Mesenchymal stem cell (in vitro differentiated cells and primary cell): ENCODE measurements at regions not wholly inside any gene's neighbourhood (a gene's known extent, or its start where the extent isn't known, plus 50 kb on each side); places are given as distances from the start of the nearest gene placed in this dataset.

Experiments
- DNase-seq: peaks from one replicate; pipeline ENCODE4 v3.0.0-alpha.2; 2013
- H2AFZ ChIP-seq: one replicate; pipeline ENCODE4 v1.6.1; 2013; ENCODE audit warnings: low read depth, mild to moderate bottlenecking, control low read depth, inconsistent platforms, low read length, moderate library complexity
- H2AK5ac ChIP-seq: 2 replicates; pipeline ENCODE4 v1.6.1; 2013; ENCODE audit warnings: low read length, moderate library complexity, mild to moderate bottlenecking, inconsistent platforms; ENCODE audit not compliant: severe bottlenecking
- H2BK120ac ChIP-seq: one replicate; pipeline ENCODE4 v1.6.1; 2013; ENCODE audit warnings: low read depth, mild to moderate bottlenecking, inconsistent platforms, low read length, moderate library complexity
- H2BK12ac ChIP-seq, 2 experiments: one replicate each; pipeline ENCODE4 v1.6.1; 2013; ENCODE audit warnings: inconsistent platforms in 2 of 2, low read length in 2 of 2, mild to moderate bottlenecking in 2 of 2, moderate library complexity in 2 of 2, control low read depth in 1 of 2
- H2BK15ac ChIP-seq: one replicate; pipeline ENCODE4 v1.6.1; 2013; ENCODE audit warnings: mild to moderate bottlenecking, low read depth, inconsistent platforms; ENCODE audit not compliant: poor library complexity, severe bottlenecking
- H2BK5ac ChIP-seq: 2 replicates; pipeline ENCODE4 v1.6.1; 2013; ENCODE audit warnings: low read depth, mild to moderate bottlenecking, low read length, control low read depth, inconsistent platforms; ENCODE audit not compliant: poor library complexity, severe bottlenecking
- H3K14ac ChIP-seq, 2 experiments: one replicate each; pipeline ENCODE4 v1.6.1; 2013; ENCODE audit warnings: inconsistent platforms in 2 of 2, low read length in 2 of 2, control low read depth in 1 of 2, mild to moderate bottlenecking in 1 of 2, moderate library complexity in 1 of 2
- H3K18ac ChIP-seq, 2 experiments: one replicate each; pipeline ENCODE4 v1.6.1; 2013; ENCODE audit warnings: inconsistent platforms in 2 of 2, low read length in 2 of 2, control low read depth in 1 of 2, low read depth in 1 of 2, mild to moderate bottlenecking in 1 of 2
- H3K23ac ChIP-seq, 2 experiments: one replicate each; pipeline ENCODE4 v1.6.1; 2013; ENCODE audit warnings: inconsistent platforms in 2 of 2, low read length in 2 of 2, mild to moderate bottlenecking in 2 of 2, moderate library complexity in 2 of 2, control low read depth in 1 of 2
- H3K27ac ChIP-seq: 2 replicates; pipeline ENCODE4 v1.5.1; 2013; ENCODE audit warnings: mild to moderate bottlenecking, moderate library complexity, low read length, control low read depth, inconsistent platforms; ENCODE audit not compliant: poor library complexity, severe bottlenecking
- H3K27me3 ChIP-seq, 2 experiments: 2 replicates each; pipeline versions ENCODE4 v1.6.1 to v1.7.0; 2013; ENCODE audit warnings: low read length in 2 of 2, mild to moderate bottlenecking in 2 of 2, moderate library complexity in 2 of 2, control low read depth in 1 of 2, inconsistent platforms in 1 of 2; ENCODE audit not compliant: control insufficient read depth in 1 of 2, insufficient read depth in 1 of 2
- H3K36me3 ChIP-seq, 2 experiments: 2 replicates each; pipeline versions ENCODE4 v1.6.1 to v1.7.0; 2013; ENCODE audit warnings: low read length in 2 of 2, control low read depth in 1 of 2, inconsistent platforms in 1 of 2, low read depth in 1 of 2, mild to moderate bottlenecking in 1 of 2; ENCODE audit not compliant: insufficient read depth in 2 of 2, control insufficient read depth in 1 of 2
- H3K4ac ChIP-seq, 2 experiments: one replicate each; pipeline ENCODE4 v1.6.1; 2013; ENCODE audit warnings: inconsistent platforms in 2 of 2, low read length in 2 of 2, mild to moderate bottlenecking in 2 of 2, moderate library complexity in 2 of 2, control low read depth in 1 of 2, low read depth in 1 of 2
- H3K4me1 ChIP-seq: 2 replicates; pipeline ENCODE4 v1.6.1; 2013; ENCODE audit warnings: low read depth, low read length, control low read depth; ENCODE audit not compliant: control insufficient read depth, insufficient read depth
- H3K4me2 ChIP-seq: 2 replicates; pipeline ENCODE4 v1.6.1; 2013; ENCODE audit warnings: low read length, mild to moderate bottlenecking, inconsistent platforms; ENCODE audit not compliant: poor library complexity, severe bottlenecking
- H3K4me3 ChIP-seq, 2 experiments: 2 replicates each; pipeline versions ENCODE4 v1.5.1 to v1.7.0; 2013; ENCODE audit warnings: low read length in 2 of 2, mild to moderate bottlenecking in 2 of 2, control low read depth in 1 of 2, low read depth in 1 of 2; ENCODE audit not compliant: insufficient read depth in 1 of 2
- H3K79me1 ChIP-seq: replicated peaks from 2 replicates; pipeline ENCODE4 v1.6.1; 2013; ENCODE audit warnings: mild to moderate bottlenecking, control low read depth, low read length, inconsistent platforms; ENCODE audit not compliant: poor library complexity, severe bottlenecking
- H3K9ac ChIP-seq: 2 replicates; pipeline ENCODE4 v1.7.0; 2013; ENCODE audit warnings: mild to moderate bottlenecking, low read length, moderate library complexity
- H3K9me3 ChIP-seq: 2 replicates; pipeline ENCODE4 v1.7.0; 2013; ENCODE audit warnings: mild to moderate bottlenecking, low read length; ENCODE audit not compliant: control insufficient read depth
- H4K8ac ChIP-seq: one replicate; pipeline ENCODE4 v1.6.1; 2013; ENCODE audit warnings: inconsistent platforms, mild to moderate bottlenecking, low read length, moderate library complexity
- H4K91ac ChIP-seq: one replicate; pipeline ENCODE4 v1.6.1; 2013; ENCODE audit warnings: mild to moderate bottlenecking, low read length, inconsistent platforms
- WGBS: methylation state at CpG from one replicate; pipeline ENCODE4 v1.1.7; 2013; ENCODE audit warnings: mixed read lengths; 5-methylcytosine and 5-hydroxymethylcytosine counted together

DNA sequence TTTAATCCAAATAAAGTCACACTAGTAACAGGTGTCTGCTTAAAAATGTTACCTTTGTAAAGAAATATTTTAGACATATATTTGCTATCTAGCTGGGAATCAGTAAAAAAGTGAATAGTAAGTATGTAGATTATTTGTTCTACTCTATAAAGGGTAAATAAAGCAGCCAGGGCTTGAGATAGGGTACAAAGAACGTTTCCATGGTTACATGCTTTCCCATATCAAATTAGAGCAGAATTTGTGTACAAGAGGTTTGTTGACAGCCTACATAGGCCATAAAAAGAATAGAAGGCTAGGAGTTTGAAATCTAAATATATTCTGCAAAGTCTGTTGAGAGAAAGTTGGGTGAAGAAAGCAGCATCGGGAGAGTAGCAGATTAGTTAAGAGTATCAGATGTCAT, 160.9 kb upstream of the POU5F2 start:
- no peak overlapping the region for H2BK12ac ChIP-seq
- no peaks in the 10 kb centered on the region for H3K4me1 ChIP-seq
- no peak overlapping the region for H4K91ac ChIP-seq
- no peak overlapping the region for H3K4me3 ChIP-seq
- no peak overlapping the region for H3K14ac ChIP-seq
- no peak overlapping the region for H3K9ac ChIP-seq
- no peak overlapping the region for H2AK5ac ChIP-seq
- H3K27ac ChIP-seq: no peak overlapping the region
- H2BK15ac ChIP-seq: no peak overlapping the region
- DNase-seq: no peak
- no peaks in the 10 kb centered on the region for H3K9me3 ChIP-seq
- no peak overlapping the region for H2BK120ac ChIP-seq
- H3K4me2 ChIP-seq: no peak overlapping the region
- H4K8ac ChIP-seq: no peak overlapping the region
- no peaks in the 10 kb centered on the region for H3K79me1 ChIP-seq
- no peak overlapping the region for H3K18ac ChIP-seq
- no peak overlapping the region for H3K4ac ChIP-seq
- no peak overlapping the region for H3K23ac ChIP-seq
- H2AFZ ChIP-seq: no peak overlapping the region
- H2BK5ac ChIP-seq: no peak overlapping the region
- no peaks in the 10 kb centered on the region for H3K27me3 ChIP-seq
- WGBS: 81% methylated on average over 2 of the region's 2 CpGs
- H3K36me3 ChIP-seq: no peaks in the 10 kb centered on the region

DNA sequence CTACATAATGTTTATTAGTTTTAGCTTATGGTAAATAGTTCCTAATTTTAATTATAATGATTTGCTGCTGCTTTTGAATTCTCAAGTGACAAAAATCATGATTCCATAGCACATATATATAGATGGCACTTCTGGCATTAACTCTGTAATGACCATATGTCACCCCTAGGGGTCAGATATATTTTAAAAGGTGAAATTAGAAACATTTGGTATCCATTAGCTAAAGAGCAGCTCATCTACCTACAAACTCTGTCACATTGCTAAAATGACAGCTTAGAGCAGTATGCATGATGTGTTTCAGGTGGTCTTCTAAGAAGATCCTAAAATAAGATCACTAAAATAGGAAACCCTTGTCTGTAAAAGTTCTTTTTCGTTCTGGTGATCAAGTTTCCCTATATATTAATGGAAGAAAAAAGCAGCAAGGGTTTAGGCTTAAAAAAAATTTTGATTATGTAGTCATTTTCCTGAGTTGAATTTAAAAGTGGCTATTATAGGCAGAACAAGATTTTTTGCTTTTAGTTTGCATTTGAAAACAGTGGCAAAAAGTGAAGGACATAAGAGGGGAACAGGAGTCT, 157.7 kb upstream of the POU5F2 start:
- Histone ChIP-seq H2AK5ac (no peak overlapping the region), H3K4me2 (no peak overlapping the region), H3K4me1 (no peaks in the 10 kb centered on the region), H3K27me3 (no peaks in the 10 kb centered on the region), H2BK15ac (no peak overlapping the region), H4K91ac (no peak overlapping the region), H2BK120ac (no peak overlapping the region), H3K36me3 (no peaks in the 10 kb centered on the region), H2AFZ (no peak overlapping the region), H4K8ac (no peak overlapping the region), H2BK5ac (no peak overlapping the region), H3K18ac (no peak overlapping the region), H3K14ac (no peak overlapping the region), H3K9me3 (no peaks in the 10 kb centered on the region), H3K27ac (no peak overlapping the region), H3K4me3 (no peak overlapping the region), H3K79me1 (no peaks in the 10 kb centered on the region), H2BK12ac (no peak overlapping the region), H3K4ac (no peak overlapping the region), H3K9ac (no peak overlapping the region), H3K23ac (no peak overlapping the region)
- no peak for DNase-seq
- WGBS: 100% methylated on average over 1 of the region's 1 CpG

DNA sequence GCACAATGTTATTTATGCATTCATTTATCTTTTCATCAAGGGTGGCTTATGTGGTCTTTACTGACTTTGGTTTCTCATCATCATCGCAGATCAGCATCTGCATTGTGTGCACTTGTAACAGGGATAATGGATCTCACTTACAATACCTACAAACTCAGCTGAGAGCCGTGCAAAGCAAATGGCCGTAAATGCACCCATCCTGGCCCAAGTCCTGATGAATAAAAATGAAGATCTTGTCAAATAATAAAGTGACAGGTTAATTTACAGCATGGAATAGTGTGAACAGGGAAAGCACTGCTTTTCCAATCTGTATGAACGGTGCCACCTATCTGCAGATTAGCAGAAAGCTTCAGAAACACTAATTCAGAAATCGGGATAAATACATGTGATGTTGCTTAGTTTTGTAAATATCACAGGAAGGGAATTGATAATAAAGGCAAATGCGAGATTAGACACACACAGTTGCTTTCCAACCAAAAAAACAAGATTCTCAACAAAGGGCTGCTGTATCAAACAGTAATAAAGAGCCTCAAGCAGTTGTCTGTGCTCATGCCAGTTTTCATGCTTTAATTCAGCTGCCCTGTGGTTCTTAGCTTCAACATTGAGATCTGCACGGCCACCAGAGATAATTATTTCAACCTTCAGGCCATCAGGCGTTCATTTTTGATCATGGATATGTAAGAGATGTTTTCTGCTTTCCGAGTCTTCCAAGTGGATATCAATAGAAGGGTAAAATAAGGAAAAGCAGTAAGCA, 153.4 kb upstream of the POU5F2 start:
- no peak for DNase-seq
- H2BK12ac ChIP-seq: no peak overlapping the region
- H2AK5ac ChIP-seq: no peak overlapping the region
- no peak overlapping the region for H3K27ac ChIP-seq
- no peak overlapping the region for H2BK120ac ChIP-seq
- H4K8ac ChIP-seq: no peak overlapping the region
- no peaks in the 10 kb centered on the region for H3K4me1 ChIP-seq
- no peaks in the 10 kb centered on the region for H3K9me3 ChIP-seq
- H3K14ac ChIP-seq: no peak overlapping the region
- H2BK15ac ChIP-seq: no peak overlapping the region
- H3K4ac ChIP-seq: no peak overlapping the region
- H3K4me3 ChIP-seq: no peak overlapping the region
- no peaks in the 10 kb centered on the region for H3K27me3 ChIP-seq
- WGBS: 80% methylated on average over 8 of the region's 9 CpGs
- no peak overlapping the region for H3K9ac ChIP-seq
- H4K91ac ChIP-seq: no peak overlapping the region
- no peak overlapping the region for H3K4me2 ChIP-seq
- H2AFZ ChIP-seq: no peak overlapping the region
- H3K23ac ChIP-seq: no peak overlapping the region
- no peak overlapping the region for H2BK5ac ChIP-seq
- H3K18ac ChIP-seq: no peak overlapping the region
- H3K36me3 ChIP-seq: no peaks in the 10 kb centered on the region
- no peaks in the 10 kb centered on the region for H3K79me1 ChIP-seq

DNA sequence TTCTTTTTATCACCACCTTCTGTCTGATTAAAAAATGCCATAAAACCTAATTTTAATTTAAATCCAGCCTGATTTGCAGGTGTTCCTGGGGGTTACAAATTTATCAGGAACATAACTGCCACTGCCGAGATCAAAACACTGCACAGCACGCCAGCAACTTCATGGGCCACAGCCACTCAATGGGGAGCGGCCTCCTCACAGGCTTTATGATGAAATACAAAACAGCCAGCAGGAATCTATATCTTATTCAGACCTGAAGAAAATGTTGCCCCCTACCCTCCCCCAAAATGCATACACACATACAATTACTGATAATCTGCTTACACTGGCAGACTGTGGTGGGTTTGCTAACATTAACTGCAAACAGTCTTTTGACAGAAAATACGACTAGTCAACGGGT, 151.7 kb upstream of the POU5F2 start:
- Histone ChIP-seq H3K4me3 (no peak overlapping the region), H3K27me3 (no peaks in the 10 kb centered on the region), H3K27ac (no peak overlapping the region), H4K8ac (no peak overlapping the region), H3K4me2 (no peak overlapping the region), H2BK120ac (no peak overlapping the region), H4K91ac (no peak overlapping the region), H3K18ac (no peak overlapping the region), H2AK5ac (no peak overlapping the region), H2BK5ac (no peak overlapping the region), H3K79me1 (no peaks in the 10 kb centered on the region), H2AFZ (no peak overlapping the region), H2BK12ac (no peak overlapping the region), H2BK15ac (no peak overlapping the region), H3K36me3 (no peaks in the 10 kb centered on the region), H3K23ac (no peak overlapping the region), H3K14ac (no peak overlapping the region), H3K4ac (no peak overlapping the region), H3K9me3 (no peaks in the 10 kb centered on the region), H3K9ac (no peak overlapping the region), H3K4me1 (no peaks in the 10 kb centered on the region)
- 100% methylated on average over 3 of the region's 5 CpGs for WGBS
- no peak for DNase-seq
